SIG-M5 (cell line): ENCODE measurements at regions not wholly inside any gene's neighbourhood (a gene's known extent, or its start where the extent isn't known, plus 50 kb on each side); places are given as distances from the start of the nearest gene placed in this dataset.
"Not testable (repeated sequence)": the region's sequence is repeated elsewhere in the genome, so short reads cannot be mapped to it uniquely, and the experiment has no call there.

Experiments used
- DNase-seq: peaks from one replicate; lab custom pipeline; 2025; lab: John Stamatoyannopoulos, UW

DNA sequence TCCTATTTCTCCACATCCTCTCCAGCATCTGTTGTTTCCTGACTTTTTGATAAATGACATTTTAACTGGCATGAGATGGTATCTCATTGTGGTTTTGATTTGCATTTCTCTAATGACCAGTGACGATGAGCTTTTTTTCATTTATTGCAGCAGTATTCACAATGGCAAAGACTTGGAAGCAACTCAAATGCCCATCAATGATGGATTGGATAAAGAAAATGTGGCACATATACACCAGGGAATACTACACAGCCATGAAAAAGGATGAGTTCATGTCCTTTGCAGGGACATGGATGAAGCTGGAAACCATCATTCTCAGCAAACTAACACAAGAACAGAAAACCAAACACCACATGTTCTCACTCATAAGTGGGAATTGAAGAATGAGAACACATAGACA, 329.0 kb upstream of the DAB2 start:
- DNase-seq = not testable (repeated sequence)

DNA sequence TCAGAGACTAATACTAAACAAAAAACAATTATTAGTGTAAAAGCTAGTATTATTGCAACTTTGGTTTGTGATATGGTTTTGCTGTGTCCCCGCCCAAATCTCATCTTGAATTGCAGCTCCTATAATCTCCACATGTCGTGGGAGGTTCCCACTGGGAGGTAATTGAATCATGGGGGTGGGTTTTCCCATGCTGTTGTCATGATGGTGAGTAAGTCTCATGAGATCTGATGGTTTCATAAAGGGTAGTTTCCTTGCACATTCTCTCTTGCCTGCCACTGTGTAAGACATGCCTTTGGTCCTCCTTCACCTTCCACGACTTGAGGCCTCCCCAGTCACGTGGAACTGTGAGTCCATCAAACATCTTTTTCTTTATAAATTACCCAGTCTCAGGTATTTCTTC, 325.9 kb upstream of the DAB2 start:
- DNase-seq = no peak

DNA sequence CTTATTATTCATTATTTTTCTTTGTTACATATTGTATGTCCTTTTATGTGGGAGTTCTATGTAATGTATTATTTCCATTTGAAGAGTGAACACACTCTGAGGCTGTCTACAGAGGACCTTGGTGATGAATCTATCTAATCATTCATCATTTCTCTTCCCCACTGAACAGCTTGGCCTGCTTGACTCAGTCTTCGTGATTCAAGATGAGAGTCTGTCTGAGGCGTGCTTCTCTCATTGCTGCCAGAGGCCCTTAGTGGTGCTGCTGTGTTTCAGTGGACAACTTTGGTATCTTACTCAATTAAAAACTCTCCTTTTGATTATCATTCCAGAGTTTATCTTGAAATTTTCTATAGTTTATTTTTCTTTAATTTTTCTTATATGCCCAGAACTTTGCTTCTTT, 318.1 kb upstream of the DAB2 start:
- no peak for DNase-seq

DNA sequence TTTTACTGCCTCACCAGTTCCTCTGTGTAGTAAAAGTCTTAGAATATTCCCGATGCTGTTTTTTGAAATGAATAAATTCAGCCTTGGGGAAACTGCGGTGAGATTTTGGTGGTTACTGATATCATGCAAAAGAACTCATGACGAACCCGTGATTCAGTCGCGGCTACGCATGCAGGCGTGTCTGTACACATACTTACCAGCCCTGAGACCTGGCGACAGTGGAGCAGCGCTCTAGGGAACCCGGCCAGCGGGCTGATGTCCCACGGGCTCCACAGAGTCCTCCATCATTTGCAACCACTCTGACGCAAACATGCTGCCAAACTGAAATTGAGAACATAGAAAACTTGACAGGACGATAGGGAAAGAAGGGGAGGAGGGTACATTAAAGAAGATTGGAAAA, 315.6 kb upstream of the DAB2 start:
- no peak for DNase-seq

DNA sequence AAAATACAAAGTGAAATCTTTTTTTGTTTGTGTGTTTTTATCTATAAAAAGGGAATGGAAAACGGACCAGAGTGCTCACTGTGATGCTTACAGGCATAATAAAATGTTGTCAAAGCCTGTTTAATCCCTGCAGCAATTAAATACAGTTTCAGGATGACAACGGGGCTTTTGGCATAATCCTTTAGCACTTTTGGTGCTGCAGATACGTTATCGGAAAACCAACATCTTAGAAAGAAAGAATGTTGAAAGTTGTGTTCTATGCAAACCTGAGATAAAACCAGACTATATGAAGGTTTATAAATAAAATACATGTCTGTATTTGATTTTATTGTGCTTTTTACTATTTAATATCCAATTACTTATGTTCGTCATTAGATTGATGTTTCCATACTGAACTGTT, 307.4 kb upstream of the DAB2 start:
- no peak for DNase-seq

DNA sequence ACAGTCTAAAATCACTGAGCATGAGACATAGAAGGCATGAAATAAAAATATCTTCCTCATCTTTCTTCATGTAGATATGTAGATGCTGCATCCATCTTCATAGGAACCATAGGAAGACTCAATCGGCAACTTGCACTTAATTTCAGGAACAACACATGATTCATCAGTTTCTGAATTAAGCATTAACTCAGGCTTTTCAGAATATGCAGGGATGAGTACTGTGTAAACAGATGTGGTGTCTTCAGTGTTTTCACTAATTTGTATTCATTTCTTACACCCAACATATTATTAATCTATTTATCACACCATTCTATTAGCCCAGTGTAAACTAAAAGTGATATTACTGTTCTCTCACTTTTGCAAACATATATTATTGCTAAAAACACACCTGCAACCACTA, 305.9 kb upstream of the DAB2 start:
- DNase-seq = no peak

DNA sequence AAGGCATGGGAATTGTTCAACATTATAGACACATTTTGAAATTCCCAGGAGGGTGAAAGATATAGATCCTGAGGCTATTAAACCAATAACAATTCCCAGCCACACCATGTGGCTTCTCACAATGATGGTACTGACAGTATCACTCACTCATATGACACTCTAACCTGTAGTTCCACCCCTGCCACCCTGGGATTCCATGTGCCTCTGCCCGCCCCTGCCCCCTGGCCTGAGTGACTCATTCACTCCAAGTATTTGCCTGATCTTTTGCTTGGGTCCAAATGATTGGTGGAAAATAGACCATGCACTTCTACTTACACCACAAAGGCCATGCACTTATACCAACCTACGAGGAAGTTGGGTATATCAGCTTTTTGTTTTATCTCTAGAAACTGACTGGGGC, 305.2 kb upstream of the DAB2 start:
- no peak for DNase-seq

DNA sequence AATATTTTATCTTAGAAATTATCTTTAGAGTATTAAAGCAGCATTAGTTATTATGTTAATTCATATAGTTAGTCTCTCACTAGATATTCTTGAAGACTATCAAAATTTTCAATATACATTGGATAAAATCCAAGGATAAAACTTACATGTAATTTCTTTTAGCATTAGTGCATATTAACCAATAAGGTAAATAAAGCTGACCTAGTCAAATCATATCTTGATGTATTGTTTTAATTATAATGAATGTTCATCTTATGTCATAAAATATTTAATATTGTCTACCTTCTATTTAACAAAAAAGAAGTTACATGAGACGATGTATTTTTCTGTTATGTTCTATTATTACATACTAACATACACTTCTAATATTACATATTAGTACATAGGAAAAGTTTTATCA, 301.7 kb upstream of the DAB2 start:
- DNase-seq = no peak

DNA sequence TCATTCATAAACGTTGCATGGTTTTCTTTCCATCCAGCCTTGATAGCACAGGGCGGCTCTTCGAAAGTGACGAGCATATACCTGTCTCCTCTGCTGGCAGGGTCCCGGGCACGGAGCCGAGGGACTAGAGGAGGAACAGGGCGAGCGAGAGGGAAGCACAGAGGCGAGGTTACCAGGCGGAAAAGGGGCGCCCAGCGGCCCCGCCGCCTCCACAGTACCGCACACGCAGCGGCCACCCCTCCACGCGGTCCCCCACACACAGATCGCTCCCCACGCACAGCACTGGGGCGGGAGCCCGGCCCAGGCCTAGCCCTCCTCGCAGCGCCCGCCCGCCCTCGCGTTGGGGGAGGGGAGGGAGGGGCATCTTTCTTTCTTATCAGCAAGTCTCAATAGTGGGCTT, 296.6 kb upstream of the DAB2 start:
- DNase-seq = no peak

DNA sequence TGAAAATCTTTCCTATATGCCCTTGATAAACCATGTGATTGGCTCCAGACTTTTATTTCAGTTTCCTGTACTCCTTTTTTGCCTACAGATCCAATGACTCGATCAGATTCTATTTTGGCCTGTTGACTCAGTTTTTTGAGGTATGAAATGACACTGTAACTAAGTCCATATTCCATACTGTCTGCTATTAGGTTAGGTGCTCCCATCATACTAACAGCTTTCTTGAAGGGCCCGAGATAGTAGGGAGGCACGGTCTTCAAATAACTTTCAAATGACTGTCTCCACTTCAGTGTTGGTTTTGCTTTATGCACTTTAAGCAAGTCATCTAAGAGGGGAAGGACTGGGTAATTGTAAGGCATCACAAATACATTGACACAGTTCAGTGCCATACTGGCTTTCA, 295.4 kb upstream of the DAB2 start:
- no peak for DNase-seq

DNA sequence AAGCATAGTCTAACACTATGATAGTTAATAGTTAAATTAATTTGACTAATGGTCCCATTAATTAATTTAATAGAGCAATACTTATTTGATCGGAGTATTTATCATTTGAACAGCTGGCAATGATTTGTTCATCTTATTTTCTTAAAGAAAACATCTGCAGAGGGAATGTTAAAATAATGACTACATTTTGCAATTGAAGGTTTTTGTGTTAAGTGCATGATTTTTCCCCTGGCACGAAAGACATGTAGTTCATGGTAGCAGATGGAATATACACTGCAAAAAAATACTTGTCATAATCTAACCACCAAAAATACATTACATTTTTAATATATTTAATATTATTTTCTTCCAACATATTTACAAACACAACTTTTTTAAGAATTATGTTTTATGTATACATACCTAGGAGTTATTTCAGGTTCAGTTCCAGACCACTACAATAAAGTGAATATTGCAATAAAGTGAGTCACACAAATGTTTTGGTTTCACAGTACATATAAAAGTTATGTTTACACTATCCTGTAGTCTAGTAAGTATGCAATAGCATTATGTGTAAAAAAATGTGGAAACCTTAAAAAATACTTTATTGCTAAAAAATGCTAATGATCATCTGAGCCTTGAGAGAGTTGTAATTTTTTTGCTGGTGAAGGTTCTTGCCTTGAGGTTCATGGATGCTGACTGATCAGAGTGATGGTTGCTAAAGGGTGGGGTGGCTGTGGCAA, 292.6 kb upstream of the DAB2 start:
- DNase-seq = no peak

DNA sequence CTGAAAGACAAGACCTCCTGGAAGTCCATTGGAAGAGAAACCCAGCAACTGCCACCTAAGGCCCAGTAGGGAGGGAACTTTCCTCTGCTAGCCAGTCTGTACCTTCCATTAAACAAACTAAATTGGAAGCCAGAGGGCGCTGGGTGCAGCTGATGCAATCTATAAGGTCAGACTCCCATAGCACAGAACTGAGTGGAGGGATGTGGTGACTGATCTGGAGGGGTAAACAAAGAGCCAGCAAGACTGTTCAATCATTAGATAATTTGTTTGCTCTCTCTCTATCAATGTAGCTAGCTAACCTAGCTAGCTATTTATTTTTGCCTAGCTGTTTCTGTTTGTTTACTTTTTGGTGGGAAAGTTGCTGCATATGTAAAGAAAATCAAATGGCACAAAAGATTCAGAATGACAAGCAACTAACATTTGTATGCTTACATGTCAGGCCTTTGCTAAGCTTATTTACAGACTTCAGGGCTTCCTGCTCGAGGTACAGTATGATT, 291.8 kb upstream of the DAB2 start:
- DNase-seq = no peak

DNA sequence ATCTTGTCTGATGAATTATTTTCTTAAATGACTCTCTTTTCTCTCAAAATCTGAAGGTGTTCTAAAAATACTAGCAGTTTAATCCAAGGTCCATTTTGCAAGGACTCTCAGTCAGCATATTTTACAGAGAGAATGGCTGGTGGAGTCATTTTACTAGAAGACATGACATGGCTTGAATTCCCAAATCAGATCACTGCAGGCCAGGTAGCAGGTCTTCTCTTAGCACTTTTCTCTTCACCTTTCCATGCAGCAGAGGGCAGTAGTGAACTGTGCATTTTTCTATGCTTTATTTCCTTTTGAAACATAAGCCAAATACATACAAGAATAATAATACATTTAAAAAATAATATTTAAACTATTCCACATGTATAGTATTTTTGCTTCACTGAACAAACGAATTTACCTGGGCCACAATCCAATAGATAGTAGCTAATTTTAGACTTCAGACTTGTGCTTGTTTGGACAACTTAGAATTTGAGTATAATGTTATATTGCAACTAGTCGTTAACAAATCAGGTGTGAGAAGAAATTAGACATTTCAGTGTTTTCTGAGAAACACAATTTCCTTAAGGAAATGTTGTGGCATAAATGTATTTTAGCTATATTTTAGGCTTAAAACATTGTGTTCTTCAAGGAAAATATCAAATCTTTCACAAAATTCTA, 289.4 kb upstream of the DAB2 start:
- DNase-seq = no peak

DNA sequence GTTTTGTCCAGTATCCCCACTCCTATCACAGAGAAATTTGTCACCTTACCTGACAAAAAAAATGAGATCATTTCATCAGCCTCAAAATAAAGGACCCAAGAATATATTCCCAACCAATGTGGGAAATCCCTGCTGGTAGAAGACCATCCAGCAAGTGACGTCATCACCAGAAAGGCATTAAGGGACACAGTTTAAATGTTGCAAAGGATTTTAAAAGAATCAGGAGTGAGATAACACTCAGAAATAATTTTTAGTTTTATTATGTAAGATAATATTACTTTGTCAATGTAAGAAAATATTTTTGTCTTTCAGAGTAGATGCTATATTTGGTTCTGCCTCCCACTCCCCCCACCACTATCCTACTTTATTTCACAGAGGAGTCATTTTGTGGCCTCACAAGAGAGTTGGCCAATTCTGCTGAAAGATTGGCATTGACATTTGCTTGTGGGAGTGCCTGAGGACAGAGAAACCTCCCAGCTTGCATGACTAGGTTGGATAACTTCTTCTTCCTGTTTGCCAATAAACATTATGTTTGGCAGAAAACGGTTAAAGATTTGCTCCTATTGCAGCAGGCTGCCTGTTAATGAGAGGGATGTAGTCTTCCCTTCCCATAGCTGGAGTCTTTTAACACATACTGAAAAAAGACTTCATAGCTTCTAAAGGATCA, 288.6 kb upstream of the DAB2 start:
- DNase-seq = peak; percentile 54

DNA sequence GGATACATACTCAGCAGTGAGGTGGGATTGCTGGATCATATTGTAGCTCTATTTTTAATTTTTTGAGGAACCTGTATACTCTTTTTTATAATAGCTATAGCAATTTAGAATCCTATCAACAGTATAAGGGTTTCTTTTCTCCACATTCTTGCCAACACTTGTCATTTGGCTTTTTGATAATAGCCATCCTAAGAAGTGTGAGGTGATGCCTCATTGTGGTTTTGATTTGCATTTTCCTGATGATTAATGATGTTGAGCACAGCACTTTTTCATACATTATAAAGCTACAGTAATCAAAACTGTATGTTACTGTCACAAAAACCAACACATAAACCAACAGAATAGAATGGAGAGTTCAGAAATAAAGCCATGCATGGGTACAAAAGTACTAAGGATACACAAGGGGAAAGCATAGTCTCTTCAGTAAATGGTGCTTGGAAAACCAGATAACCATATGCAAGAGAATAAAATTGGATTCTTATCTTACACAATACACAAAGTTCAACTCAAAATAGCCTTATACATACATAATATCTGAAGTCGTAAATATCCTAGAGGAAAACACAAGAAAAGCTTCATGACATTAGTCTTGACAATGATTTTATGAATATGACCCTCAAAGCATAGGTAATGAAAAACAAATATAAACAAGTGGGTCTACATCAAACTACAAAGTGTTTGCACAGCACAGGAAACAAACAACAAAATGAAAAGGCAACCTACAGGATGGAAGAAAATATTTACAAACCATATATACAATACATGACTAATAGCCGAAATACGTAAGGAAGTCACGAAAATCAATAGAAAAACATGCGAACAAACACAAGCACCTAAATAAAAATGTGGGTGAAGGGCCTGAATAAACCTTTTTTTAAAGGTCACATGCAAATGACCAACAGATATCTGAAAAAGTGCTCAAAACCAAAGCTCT, 287.8 kb upstream of the DAB2 start:
- no peak for DNase-seq

DNA sequence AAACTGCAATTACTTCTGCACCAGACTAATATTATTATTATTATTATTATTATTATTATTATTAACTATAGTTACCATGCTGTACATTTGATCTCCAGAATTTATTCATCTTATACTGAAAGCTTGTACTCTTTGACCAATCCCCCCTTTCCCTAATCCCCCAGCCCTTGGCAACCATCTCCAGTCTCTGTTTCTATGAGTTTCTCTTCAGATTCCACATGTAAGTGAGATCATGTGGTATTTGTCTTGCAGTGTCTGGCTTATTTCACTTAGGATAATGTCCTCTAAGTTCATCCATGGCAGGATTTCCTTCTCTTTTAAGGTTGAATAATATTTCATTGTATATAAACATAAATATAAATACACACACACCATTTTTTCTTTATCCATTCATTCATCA, 287.0 kb upstream of the DAB2 start:
- no peak for DNase-seq

DNA sequence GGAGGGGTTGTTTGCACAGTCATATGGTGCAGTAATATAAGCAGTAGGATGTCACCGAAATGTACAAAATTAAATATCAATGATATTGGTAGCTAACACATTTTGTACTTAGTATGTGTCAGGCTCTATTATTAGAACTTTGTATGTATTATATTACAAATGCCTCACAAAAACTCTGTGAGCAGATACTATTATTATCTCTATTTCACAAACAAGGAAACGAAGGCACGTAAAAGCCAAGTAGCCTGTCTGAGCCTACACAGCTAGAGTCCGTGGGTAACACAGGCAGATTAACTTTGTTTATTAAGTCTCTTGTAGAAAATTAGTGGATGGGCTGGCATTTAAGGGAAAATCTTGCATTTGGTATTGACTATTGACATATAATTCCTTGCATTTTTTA, 284.3 kb upstream of the DAB2 start:
- DNase-seq = no peak

DNA sequence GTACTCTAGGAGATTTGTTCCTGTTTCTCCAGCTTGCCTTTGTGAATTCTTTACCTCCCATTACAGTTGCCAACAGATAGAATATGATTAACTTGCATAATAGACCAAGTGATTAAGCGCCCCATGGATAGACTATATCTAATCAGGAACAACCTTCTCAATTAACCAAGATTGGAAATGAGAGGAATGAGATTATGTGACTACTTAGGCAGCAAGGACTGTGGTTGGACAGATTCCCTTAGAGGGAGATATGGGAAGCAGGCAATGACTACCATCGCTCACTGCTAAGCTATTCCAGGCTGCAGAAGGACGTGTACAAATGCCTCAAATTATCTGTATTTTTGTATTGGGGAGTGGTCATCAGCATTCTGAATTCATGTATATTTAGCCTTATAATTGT, 278.1 kb upstream of the DAB2 start:
- DNase-seq = no peak

DNA sequence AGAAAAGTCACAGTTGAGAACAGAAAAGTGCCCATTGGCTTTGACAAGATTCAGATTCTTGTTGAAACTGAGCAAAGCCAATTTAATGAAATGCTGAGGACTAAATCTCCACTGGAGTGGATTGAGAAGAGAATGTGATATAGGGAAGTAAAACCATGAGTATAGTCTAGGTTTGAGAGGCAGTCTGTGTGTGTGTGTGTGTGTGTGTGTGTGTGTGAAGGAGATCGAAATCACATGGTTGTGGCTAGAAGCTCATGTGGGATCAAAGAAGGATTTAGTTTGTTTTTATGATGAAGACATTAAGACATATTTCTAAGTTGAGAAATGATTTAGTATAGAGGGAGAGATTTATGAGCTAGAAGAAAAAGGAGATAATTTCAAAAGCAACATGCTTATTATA, 275.7 kb upstream of the DAB2 start:
- DNase-seq = no peak

DNA sequence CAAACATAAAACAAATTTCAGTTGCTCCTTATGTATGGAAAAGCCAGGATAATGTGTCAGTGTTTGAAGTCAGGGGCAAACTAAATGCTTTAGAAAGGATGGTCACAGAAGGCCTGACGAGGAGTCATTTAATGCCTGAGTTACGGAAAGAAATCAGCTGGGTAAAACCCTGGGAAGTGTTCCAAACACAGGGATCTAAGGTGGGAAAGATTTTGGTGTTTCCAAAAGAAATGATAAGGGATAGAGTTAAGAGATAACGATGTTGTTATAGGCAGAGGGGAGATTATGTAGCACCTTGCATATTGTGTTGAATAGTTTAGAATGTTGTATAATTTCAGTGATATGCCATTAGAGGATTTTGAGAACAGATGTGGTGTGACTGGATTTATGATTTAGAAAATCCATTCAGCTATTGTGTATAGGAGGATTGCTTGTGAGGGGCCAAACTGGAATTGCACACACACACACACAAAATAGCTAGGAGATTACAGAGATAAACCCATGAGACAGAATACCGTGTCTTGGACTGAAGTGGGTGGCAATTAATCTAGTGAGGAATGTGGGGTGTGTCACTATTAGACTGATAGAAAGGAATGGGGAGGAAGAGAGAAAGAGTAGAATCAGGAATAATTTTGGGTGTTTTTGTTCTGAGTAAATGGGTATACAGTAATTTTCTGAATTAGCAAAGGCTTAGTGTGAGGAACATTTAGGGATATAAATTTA, 274.2 kb upstream of the DAB2 start:
- no peak for DNase-seq

DNA sequence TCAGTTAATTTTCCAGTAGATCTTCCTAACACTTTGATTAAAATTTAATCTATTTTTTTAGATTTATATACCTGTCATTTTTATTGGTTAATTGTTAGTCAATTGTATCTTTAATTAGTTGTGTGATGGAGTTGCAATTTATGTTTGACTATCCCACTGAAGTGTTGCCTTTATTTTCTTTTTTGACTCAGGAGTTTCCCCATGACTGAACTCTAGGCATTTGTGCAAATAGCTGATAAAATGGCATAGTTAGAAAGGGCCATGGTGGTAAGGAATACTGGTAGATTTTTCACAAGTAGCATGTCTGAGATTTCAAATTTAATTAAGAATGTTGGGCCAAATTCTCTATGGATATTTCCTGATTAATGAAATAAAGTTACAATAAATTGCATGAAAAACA, 273.1 kb upstream of the DAB2 start:
- DNase-seq = no peak
